HEK293T (cell line): ENCODE measurements at regions not wholly inside any gene's neighbourhood (a gene's known extent, or its start where the extent isn't known, plus 50 kb on each side); places are given as distances from the start of the nearest gene placed in this dataset.

ENCODE experiments used
- CTCF ChIA-PET: fragments of 350-600 bp; formaldehyde crosslinking; extraction: SDS; loops from one replicate; lab custom pipeline; 2021; ENCODE audit warnings: antibody characterized with exemption, inconsistent platforms; lab: Yijun Ruan, JAX
- POLR2A ChIA-PET: fragments of 350-600 bp; formaldehyde crosslinking; extraction: SDS; loops from one replicate; lab custom pipeline; 2020; ENCODE audit warnings: antibody characterized with exemption, inconsistent platforms; lab: Yijun Ruan, JAX
- DNase-seq: peaks from one replicate; pipeline ENCODE4 v3.0.0; 2012; ENCODE audit warnings: mixed read lengths; ENCODE audit errors: extremely low spot score
- ARNT ChIP-seq: fragments of 450-650 bp; IDR thresholded peaks from 2 replicates; pipeline ENCODE4 v1.6.1; 2017; ENCODE audit warnings: mild to moderate bottlenecking
- BHLHE40 ChIP-seq: fragments of 450-650 bp; IDR thresholded peaks from 2 replicates; pipeline ENCODE4 v1.6.1; 2016; ENCODE audit warnings: mild to moderate bottlenecking, moderate library complexity, borderline replicate concordance
- CTBP1 ChIP-seq: fragments of 450-650 bp; IDR thresholded peaks from 2 replicates; pipeline ENCODE4 v1.6.1; 2016; ENCODE audit warnings: borderline replicate concordance
- ELF4 ChIP-seq: fragments of 450-650 bp; IDR thresholded peaks from 2 replicates; pipeline ENCODE4 v1.6.1; 2017; ENCODE audit warnings: antibody characterized with exemption
- FOXA1 ChIP-seq: fragments of 450-650 bp; IDR thresholded peaks from 2 replicates; pipeline ENCODE4 v1.6.1; 2016; ENCODE audit warnings: mild to moderate bottlenecking
- FOXK2 ChIP-seq: fragments of 450-650 bp; IDR thresholded peaks from 2 replicates; pipeline ENCODE4 v1.6.1; 2016; ENCODE audit warnings: mild to moderate bottlenecking
- FOXM1 ChIP-seq: fragments of 450-650 bp; IDR thresholded peaks from 2 replicates; pipeline ENCODE4 v1.6.1; 2017; ENCODE audit warnings: mild to moderate bottlenecking, borderline replicate concordance
- HDGF ChIP-seq: fragments of 450-650 bp; IDR thresholded peaks from 2 replicates; pipeline ENCODE4 v1.6.1; 2017; ENCODE audit warnings: antibody characterized with exemption, borderline replicate concordance
- L3MBTL2 ChIP-seq: fragments of 450-650 bp; conservative IDR thresholded peaks from 2 replicates; pipeline ENCODE4 v1.6.1; 2016; ENCODE audit warnings: mild to moderate bottlenecking
- LEF1 ChIP-seq: fragments of 450-650 bp; IDR thresholded peaks from 2 replicates; pipeline ENCODE4 v1.6.1; 2017; ENCODE audit warnings: mild to moderate bottlenecking, borderline replicate concordance
- NFRKB ChIP-seq: fragments of 450-650 bp; IDR thresholded peaks from 2 replicates; pipeline ENCODE4 v1.6.1; 2016; ENCODE audit warnings: mild to moderate bottlenecking, moderate library complexity
- PKNOX1 ChIP-seq: fragments of 450-650 bp; IDR thresholded peaks from 2 replicates; pipeline ENCODE4 v1.6.1; 2016
- SP1 ChIP-seq: fragments of 450-650 bp; IDR thresholded peaks from 2 replicates; pipeline ENCODE4 v1.6.1; 2017
- SUZ12 ChIP-seq: fragments of 450-650 bp; IDR thresholded peaks from 2 replicates; pipeline ENCODE4 v1.6.1; 2016; ENCODE audit warnings: mild to moderate bottlenecking
- TARDBP ChIP-seq: fragments of 450-650 bp; IDR thresholded peaks from 2 replicates; pipeline ENCODE4 v1.6.1; 2016
- ZNF384 ChIP-seq: fragments of 450-650 bp; IDR thresholded peaks from 2 replicates; pipeline ENCODE4 v1.6.1; 2016

- TF ChIP-seq TARDBP (no peak), CTBP1 (no peak), LEF1 (no peak), ELF4 (no peak), FOXK2 (no peak), L3MBTL2 (no peak), ARNT (no peak), FOXA1 (no peak), BHLHE40 (no peak), NFRKB (no peak), PKNOX1 (no peak), SUZ12 (no peak), HDGF (no peak)
- DNase-seq, result no peak
- ChIA-PET POLR2A (no interaction called here), CTCF (interaction anchor here (0.8 kb wide), 1 partner anchor 129 kb away, joined by 4 read pairs; no protein-coding TSS in a partner anchor)
Observed at GRCh38 chr11:57120192-57120965, 61.4 kb upstream of the LRRC55 start.

- TF ChIP-seq FOXK2, result no peak
- TF ChIP-seq ZNF384, result no peak
- no peak for TF ChIP-seq TARDBP
- no peak for TF ChIP-seq ARNT
- no peak for DNase-seq
- POLR2A ChIA-PET, result no interaction called here
- CTCF ChIA-PET, result no interaction called here
Observed at GRCh38 chr11:57121996-57122395, 59.8 kb upstream of the LRRC55 start.

GRCh38 chr11:57123590-57123989, 58.2 kb upstream of the LRRC55 start:
- ChIA-PET POLR2A (no interaction called here), CTCF (no interaction called here)
- no peak for TF ChIP-seq FOXA1
- TF ChIP-seq SP1, result no peak
- TF ChIP-seq ELF4, result no peak
- TF ChIP-seq ARNT, result no peak
- no peak for TF ChIP-seq L3MBTL2
- TF ChIP-seq NFRKB, result no peak
- no peak for TF ChIP-seq HDGF
- no peak for TF ChIP-seq TARDBP
- no peak for TF ChIP-seq CTBP1
- TF ChIP-seq PKNOX1, result no peak
- DNase-seq, result no peak

GRCh38 chr11:57124505-57124904, 57.2 kb upstream of the LRRC55 start:
- ChIA-PET POLR2A (no interaction called here), CTCF (interaction anchor here (1.3 kb wide), 1 partner anchor 126 kb away, joined by 3 read pairs; no protein-coding TSS in a partner anchor)
- no peak for DNase-seq
- TF ChIP-seq ARNT, result no peak
- TF ChIP-seq HDGF, result no peak
- no peak for TF ChIP-seq ELF4
- TF ChIP-seq PKNOX1, result no peak
- TF ChIP-seq SP1, result no peak
- TF ChIP-seq ZNF384, result no peak
- TF ChIP-seq LEF1, result no peak
- TF ChIP-seq FOXK2, result no peak
- TF ChIP-seq SUZ12, result no peak

- CTCF ChIA-PET, result interaction anchor here (1.3 kb wide), 1 partner anchor 125 kb away, joined by 3 read pairs; no protein-coding TSS in a partner anchor
- POLR2A ChIA-PET, result no interaction called here
- DNase-seq, result no peak
- TF ChIP-seq BHLHE40 (no peak), ELF4 (no peak), ARNT (no peak), FOXM1 (no peak), L3MBTL2 (no peak), HDGF (no peak), LEF1 (no peak), SP1 (no peak), PKNOX1 (no peak), ZNF384 (no peak), TARDBP (no peak), NFRKB (no peak), FOXA1 (no peak), CTBP1 (no peak), SUZ12 (no peak), FOXK2 (no peak)
Observed at GRCh38 chr11:57124917-57125316, 56.8 kb upstream of the LRRC55 start.
